ENCODE measurements at regions not wholly inside any gene's neighbourhood (a gene's known extent, or its start where the extent isn't known, plus 50 kb on each side); places are given as distances from the start of the nearest gene placed in this dataset.

- ChIA-PET CTCF (no interaction called here), POLR2A (no interaction called here)
- no peak overlapping the region for H3K4me3 ChIP-seq (ENCODE audit: low read depth in 2 of 2, low read length in 2 of 2)
- H3K9me3 ChIP-seq (ENCODE audit: control insufficient read depth, insufficient read depth, low read depth, low read length): no peaks in the 10 kb centered on the region
- BruUV-seq (replicated peaks): no TSS peak
- H3K27me3 ChIP-seq (ENCODE audit: control insufficient read depth, insufficient read depth, low read length): no peaks in the 10 kb centered on the region
- no peak overlapping the region for H3K27ac ChIP-seq (ENCODE audit: low read length)
- DNase-seq (ENCODE audit: low read depth, low spot score): no peak
- no peak for ATAC-seq
- intact Hi-C loops (cut with micrococcal nuclease; ENCODE audit: unreplicated experiment) (no loop called here), in situ Hi-C loops (cut with HindIII; ENCODE audit: low pct_unique_long_range_greater_than_20kb, low sequenced_read_pairs) (no loop called here)
- no peaks in the 10 kb centered on the region for H3K36me3 ChIP-seq (ENCODE audit: control insufficient read depth, insufficient read depth, low read length)
- no peak for TF ChIP-seq SIN3A (IDR thresholded peaks at IDR 0.05; ENCODE audit: borderline replicate concordance, insufficient read depth, low read depth, low read length)
- TF ChIP-seq POLR2AphosphoS5 (IDR thresholded peaks at IDR 0.05; ENCODE audit: low read depth, low read length): no peak
- no peak for TF ChIP-seq TCF7L2 (IDR thresholded peaks at IDR 0.05; ENCODE audit: low read depth, low read length)
- TF ChIP-seq REST (IDR thresholded peaks at IDR 0.05; ENCODE audit: insufficient read depth in 1 of 2, low read depth in 2 of 2, low read length in 1 of 2): no peak
- no peak for TF ChIP-seq CTCF (IDR thresholded peaks at IDR 0.05)
- H3K4me1 ChIP-seq (ENCODE audit: control insufficient read depth, insufficient read depth, low read length): no peaks in the 10 kb centered on the region
These were observed 216.1 kb upstream of the CDIN1 start for GRCh38 chr15:36363335-36363734.

- H3K4me1 ChIP-seq (ENCODE audit: control insufficient read depth, insufficient read depth, low read length): no peaks in the 10 kb centered on the region
- H3K9me3 ChIP-seq (ENCODE audit: control insufficient read depth, insufficient read depth, low read depth, low read length): no peaks in the 10 kb centered on the region
- no peaks in the 10 kb centered on the region for H3K27me3 ChIP-seq (ENCODE audit: control insufficient read depth, insufficient read depth, low read length)
- TF ChIP-seq TCF7L2 (IDR thresholded peaks at IDR 0.05; ENCODE audit: low read depth, low read length) (no peak), SIN3A (IDR thresholded peaks at IDR 0.05; ENCODE audit: borderline replicate concordance, insufficient read depth, low read depth, low read length) (no peak), CTCF (IDR thresholded peaks at IDR 0.05) (no peak)
- DNase-seq (ENCODE audit: low read depth, low spot score) (no peak), ATAC-seq (no peak)
- H3K27ac ChIP-seq (ENCODE audit: low read length): no peak overlapping the region
- in situ Hi-C loops (cut with HindIII; ENCODE audit: low pct_unique_long_range_greater_than_20kb, low sequenced_read_pairs) (no loop called here), intact Hi-C loops (cut with micrococcal nuclease; ENCODE audit: unreplicated experiment) (no loop called here)
- ChIA-PET CTCF (no interaction called here), POLR2A (no interaction called here)
- H3K4me3 ChIP-seq (ENCODE audit: low read depth in 2 of 2, low read length in 2 of 2): no peak overlapping the region
- H3K36me3 ChIP-seq (ENCODE audit: control insufficient read depth, insufficient read depth, low read length): no peaks in the 10 kb centered on the region
- BruUV-seq (replicated peaks): no TSS peak
These were observed 215.0 kb upstream of the CDIN1 start for GRCh38 chr15:36364377-36364776.

GRCh38 chr15:36365963-36366362 lies 213.5 kb upstream of the CDIN1 start:
- in situ Hi-C loops (cut with HindIII; ENCODE audit: low pct_unique_long_range_greater_than_20kb, low sequenced_read_pairs): no loop called here
- CTCF ChIA-PET: no interaction called here
- DNase-seq (ENCODE audit: low read depth, low spot score) (no peak), ATAC-seq (no peak)
- no peaks in the 10 kb centered on the region for H3K27me3 ChIP-seq (ENCODE audit: control insufficient read depth, insufficient read depth, low read length)
- POLR2A ChIA-PET: no interaction called here
- no peak overlapping the region for H3K27ac ChIP-seq (ENCODE audit: low read length)
- no peaks in the 10 kb centered on the region for H3K4me1 ChIP-seq (ENCODE audit: control insufficient read depth, insufficient read depth, low read length)
- H3K4me3 ChIP-seq (ENCODE audit: low read depth in 2 of 2, low read length in 2 of 2): no peak overlapping the region
- BruUV-seq (replicated peaks): no TSS peak
- intact Hi-C loops (cut with micrococcal nuclease; ENCODE audit: unreplicated experiment): no loop called here
- H3K9me3 ChIP-seq (ENCODE audit: control insufficient read depth, insufficient read depth, low read depth, low read length): 0 out of 2 replicates have a peak, but pooled peaks cover 3% of the 10 kb centered on the region
- no peak for TF ChIP-seq REST (IDR thresholded peaks at IDR 0.05; ENCODE audit: insufficient read depth in 1 of 2, low read depth in 2 of 2, low read length in 1 of 2)
- TF ChIP-seq POLR2AphosphoS5 (IDR thresholded peaks at IDR 0.05; ENCODE audit: low read depth, low read length): no peak
- TF ChIP-seq CTCF (IDR thresholded peaks at IDR 0.05): no peak
- TF ChIP-seq TCF7L2 (IDR thresholded peaks at IDR 0.05; ENCODE audit: low read depth, low read length): no peak
- no peak for TF ChIP-seq SIN3A (IDR thresholded peaks at IDR 0.05; ENCODE audit: borderline replicate concordance, insufficient read depth, low read depth, low read length)
- H3K36me3 ChIP-seq (ENCODE audit: control insufficient read depth, insufficient read depth, low read length): no peaks in the 10 kb centered on the region

Data from Panc1 (cell line).